H9 (cell line): ENCODE measurements at regions not wholly inside any gene's neighbourhood (a gene's known extent, or its start where the extent isn't known, plus 50 kb on each side); places are given as distances from the start of the nearest gene placed in this dataset.

Experiments
- DNase-seq: peaks from one replicate; pipeline ENCODE4 v3.0.0-alpha.2; 2017
- H2AFZ ChIP-seq: one replicate; pipeline ENCODE4 v1.6.1; 2013; ENCODE audit warnings: mild to moderate bottlenecking, low read length, control low read depth, moderate library complexity
- H2AK5ac ChIP-seq: 2 replicates; pipeline ENCODE4 v1.6.1; 2013; ENCODE audit warnings: low read length, control low read depth, mixed read lengths; ENCODE audit not compliant: insufficient read length
- H2BK120ac ChIP-seq: one replicate; pipeline ENCODE4 v1.6.1; 2013; ENCODE audit warnings: low read depth, mild to moderate bottlenecking, low read length, control low read depth, inconsistent platforms; ENCODE audit not compliant: poor library complexity, severe bottlenecking
- H2BK12ac ChIP-seq: 2 replicates; pipeline ENCODE4 v1.6.1; 2013; ENCODE audit warnings: low read length, control low read depth, mixed read lengths, low read depth; ENCODE audit not compliant: insufficient read length
- H2BK15ac ChIP-seq: 2 replicates; pipeline ENCODE4 v1.6.1; 2013; ENCODE audit warnings: low read depth, low read length, control low read depth
- H2BK20ac ChIP-seq: one replicate; pipeline ENCODE4 v1.6.1; 2013; ENCODE audit warnings: low read depth, mild to moderate bottlenecking, low read length, control low read depth, inconsistent platforms; ENCODE audit not compliant: poor library complexity, severe bottlenecking
- H2BK5ac ChIP-seq: 2 replicates; pipeline ENCODE4 v1.6.1; 2013; ENCODE audit warnings: low read length, control low read depth, mixed read lengths; ENCODE audit not compliant: insufficient read length
- H3K14ac ChIP-seq: 2 replicates; pipeline ENCODE4 v1.6.1; 2013; ENCODE audit warnings: low read length, control low read depth; ENCODE audit not compliant: insufficient read depth
- H3K18ac ChIP-seq: 2 replicates; pipeline ENCODE4 v1.6.1; 2013; ENCODE audit warnings: low read depth, mild to moderate bottlenecking, mixed read lengths, low read length, control low read depth; ENCODE audit not compliant: insufficient read length
- H3K23ac ChIP-seq: 2 replicates; pipeline ENCODE4 v1.6.1; 2013; ENCODE audit warnings: low read length, control low read depth, mixed read lengths, low read depth; ENCODE audit not compliant: insufficient read length
- H3K23me2 ChIP-seq: 2 replicates; pipeline ENCODE4 v1.6.1; 2013; ENCODE audit warnings: low read depth, mild to moderate bottlenecking, mixed read lengths, low read length, control low read depth; ENCODE audit not compliant: insufficient read length, poor library complexity, severe bottlenecking
- H3K27ac ChIP-seq: 2 replicates; pipeline ENCODE4 v1.5.1; 2013; ENCODE audit warnings: low read length, control low read depth, mixed read lengths, low read depth; ENCODE audit not compliant: insufficient read length
- H3K27me3 ChIP-seq: 2 replicates; pipeline ENCODE4 v1.6.1; 2013; ENCODE audit warnings: low read length, control low read depth, inconsistent platforms; ENCODE audit not compliant: insufficient read depth
- H3K4ac ChIP-seq: 2 replicates; pipeline ENCODE4 v1.6.1; 2013; ENCODE audit warnings: low read depth, mild to moderate bottlenecking, control low read depth, inconsistent platforms, low read length, moderate library complexity
- H3K4me1 ChIP-seq: 2 replicates; pipeline ENCODE4 v1.6.1; 2013; ENCODE audit warnings: low read length, control low read depth, inconsistent platforms; ENCODE audit not compliant: insufficient read depth
- H3K4me2 ChIP-seq: 2 replicates; pipeline ENCODE4 v1.6.1; 2013; ENCODE audit warnings: low read length, control low read depth, mixed read lengths; ENCODE audit not compliant: insufficient read length, insufficient read depth
- H3K56ac ChIP-seq: 2 replicates; pipeline ENCODE4 v1.6.1; 2013; ENCODE audit warnings: low read depth, mild to moderate bottlenecking, mixed read lengths, low read length, control low read depth; ENCODE audit not compliant: insufficient read length
- H3K79me1 ChIP-seq: 2 replicates; pipeline ENCODE4 v1.6.1; 2013; ENCODE audit warnings: low read depth, mild to moderate bottlenecking, moderate library complexity, low read length, control low read depth, inconsistent platforms; ENCODE audit not compliant: insufficient read depth, poor library complexity, severe bottlenecking
- H3K79me2 ChIP-seq: 2 replicates; pipeline ENCODE4 v1.6.1; 2013; ENCODE audit warnings: low read length, control low read depth, inconsistent platforms; ENCODE audit not compliant: insufficient read depth
- H3K9ac ChIP-seq: 2 replicates; pipeline ENCODE4 v1.6.1; 2013; ENCODE audit warnings: low read length, control low read depth, mixed read lengths; ENCODE audit not compliant: insufficient read length; ENCODE audit errors: extremely low read depth
- H3K9me3 ChIP-seq: one replicate; pipeline ENCODE4 v1.6.1; 2013; ENCODE audit warnings: low read depth, low read length, inconsistent platforms; ENCODE audit not compliant: control insufficient read depth
- H3T11ph ChIP-seq: one replicate; pipeline ENCODE4 v1.6.1; 2013; ENCODE audit warnings: mild to moderate bottlenecking, low read length, control low read depth, inconsistent platforms
- H4K20me1 ChIP-seq: one replicate; pipeline ENCODE4 v1.6.1; 2013; ENCODE audit not compliant: control insufficient read depth, insufficient read length, insufficient read depth
- H4K5ac ChIP-seq: 2 replicates; pipeline ENCODE4 v1.6.1; 2013; ENCODE audit warnings: low read depth, mild to moderate bottlenecking, mixed read lengths, low read length, control low read depth; ENCODE audit not compliant: insufficient read length
- H4K8ac ChIP-seq: replicated peaks from 2 replicates; pipeline ENCODE4 v1.6.1; 2013; ENCODE audit warnings: low read length, control low read depth, mixed read lengths, low read depth; ENCODE audit not compliant: insufficient read length
- H4K91ac ChIP-seq: 2 replicates; pipeline ENCODE4 v1.6.1; 2013; ENCODE audit warnings: low read depth, mild to moderate bottlenecking, moderate library complexity, mixed read lengths, low read length, control low read depth; ENCODE audit not compliant: insufficient read length
- H3K27ac Mint-ChIP-seq, 3 experiments: 2 replicates in 2 of 3; 3 replicates in 1 of 3; pipeline ENCODE4 v1.8.0; 2020 to 2021; ENCODE audit warnings: mixed read lengths in 3 of 3, mild to moderate bottlenecking in 1 of 3, moderate library complexity in 1 of 3
- H3K27me3 Mint-ChIP-seq: 2 replicates; pipeline ENCODE4 v1.8.0; 2021; ENCODE audit warnings: low read depth, mild to moderate bottlenecking, moderate library complexity, mixed read lengths
- H3K36me3 Mint-ChIP-seq, 3 experiments: 2 replicates in 2 of 3; 3 replicates in 1 of 3; pipeline ENCODE4 v1.8.0; 2020 to 2021; ENCODE audit warnings: low read depth in 3 of 3, mixed read lengths in 3 of 3; ENCODE audit not compliant: insufficient read depth in 1 of 3
- H3K4me1 Mint-ChIP-seq, 2 experiments: 2 replicates each; pipeline ENCODE4 v1.8.0; 2020; ENCODE audit warnings: mixed read lengths in 2 of 2
- H3K4me3 Mint-ChIP-seq, 2 experiments: 2 replicates in 1 of 2; 3 replicates in 1 of 2; pipeline ENCODE4 v1.8.0; 2020 to 2021; ENCODE audit warnings: mild to moderate bottlenecking in 2 of 2, mixed read lengths in 2 of 2, moderate library complexity in 1 of 2
- H3K9me3 Mint-ChIP-seq, 2 experiments: 2 replicates in 1 of 2; 3 replicates in 1 of 2; pipeline ENCODE4 v1.8.0; 2020; ENCODE audit warnings: mild to moderate bottlenecking in 2 of 2, mixed read lengths in 2 of 2, moderate library complexity in 1 of 2
- WGBS: extraction: QIAGEN DNeasy Blood & Tissue Kit; methylation state at CpG from one replicate; pipeline ENCODE4 v1.1.7; 2013; ENCODE audit warnings: missing lambda C conversion rate, low lambda C conversion rate, mixed read lengths; ENCODE audit not compliant: insufficient read length; ENCODE audit errors: extremely low coverage; 5-methylcytosine and 5-hydroxymethylcytosine counted together
- TF ChIP-seq, protein P1 (sequence below): fragments of 200-600 bp; sonication (generic); conservative IDR thresholded peaks from 3 replicates; pipeline ENCODE4 v1.8.0; 2021; ENCODE audit warnings: antibody characterized with exemption, mild to moderate bottlenecking

DNA sequence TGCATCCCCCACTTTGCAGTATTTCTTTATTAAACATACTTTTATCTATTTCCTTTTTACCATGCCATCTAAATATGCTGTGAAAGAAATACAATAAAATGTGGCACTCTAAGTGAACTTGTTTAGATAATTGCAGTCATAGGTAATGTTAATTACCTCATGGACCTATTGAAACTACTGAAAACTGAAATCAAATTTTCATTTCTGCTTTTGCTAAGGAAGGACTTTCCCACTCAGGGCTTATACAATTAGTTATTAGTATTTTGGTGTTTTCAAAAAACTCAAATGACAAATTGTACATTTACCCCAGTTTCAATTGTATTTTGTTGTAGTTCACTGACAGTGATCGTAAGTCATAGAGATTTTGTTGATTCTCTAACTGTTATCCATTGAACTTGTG lies 88.4 kb downstream of the ID4 start:
- H2BK5ac ChIP-seq: no peak overlapping the region
- H3K23me2 ChIP-seq: no peaks in the 10 kb centered on the region
- H3K23ac ChIP-seq: no peak overlapping the region
- H2BK20ac ChIP-seq: no peak overlapping the region
- no peak overlapping the region for H3K4me2 ChIP-seq
- no peak overlapping the region for H2AK5ac ChIP-seq
- no peak overlapping the region for H3K27ac ChIP-seq
- H3T11ph ChIP-seq: no peak overlapping the region
- H3K14ac ChIP-seq: no peak overlapping the region
- no peak overlapping the region for H3K27ac Mint-ChIP-seq
- DNase-seq: no peak
- TF ChIP-seq, protein P1, sequence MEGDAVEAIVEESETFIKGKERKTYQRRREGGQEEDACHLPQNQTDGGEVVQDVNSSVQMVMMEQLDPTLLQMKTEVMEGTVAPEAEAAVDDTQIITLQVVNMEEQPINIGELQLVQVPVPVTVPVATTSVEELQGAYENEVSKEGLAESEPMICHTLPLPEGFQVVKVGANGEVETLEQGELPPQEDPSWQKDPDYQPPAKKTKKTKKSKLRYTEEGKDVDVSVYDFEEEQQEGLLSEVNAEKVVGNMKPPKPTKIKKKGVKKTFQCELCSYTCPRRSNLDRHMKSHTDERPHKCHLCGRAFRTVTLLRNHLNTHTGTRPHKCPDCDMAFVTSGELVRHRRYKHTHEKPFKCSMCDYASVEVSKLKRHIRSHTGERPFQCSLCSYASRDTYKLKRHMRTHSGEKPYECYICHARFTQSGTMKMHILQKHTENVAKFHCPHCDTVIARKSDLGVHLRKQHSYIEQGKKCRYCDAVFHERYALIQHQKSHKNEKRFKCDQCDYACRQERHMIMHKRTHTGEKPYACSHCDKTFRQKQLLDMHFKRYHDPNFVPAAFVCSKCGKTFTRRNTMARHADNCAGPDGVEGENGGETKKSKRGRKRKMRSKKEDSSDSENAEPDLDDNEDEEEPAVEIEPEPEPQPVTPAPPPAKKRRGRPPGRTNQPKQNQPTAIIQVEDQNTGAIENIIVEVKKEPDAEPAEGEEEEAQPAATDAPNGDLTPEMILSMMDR: no peak
- H3K27me3 Mint-ChIP-seq: peaks cover 37% of the 10 kb centered on the region
- H4K8ac ChIP-seq: no peak overlapping the region
- H3K56ac ChIP-seq: no peak overlapping the region
- H2BK15ac ChIP-seq: no peak overlapping the region
- no peaks in the 10 kb centered on the region for H3K27me3 ChIP-seq
- no peak overlapping the region for H3K4me3 Mint-ChIP-seq
- no peaks in the 10 kb centered on the region for H3K4me1 ChIP-seq
- H4K91ac ChIP-seq: no peak overlapping the region
- no peaks in the 10 kb centered on the region for H3K79me1 ChIP-seq
- no peaks in the 10 kb centered on the region for H3K9me3 Mint-ChIP-seq
- H4K20me1 ChIP-seq: no peaks in the 10 kb centered on the region
- no peak overlapping the region for H3K4ac ChIP-seq
- no peaks in the 10 kb centered on the region for H3K9me3 ChIP-seq
- H2BK120ac ChIP-seq: no peak overlapping the region
- WGBS: no CpG with 5 or more reads among the region's 1 CpG
- H3K9ac ChIP-seq: no peak overlapping the region
- no peak overlapping the region for H2AFZ ChIP-seq
- H4K5ac ChIP-seq: no peak overlapping the region
- no peak overlapping the region for H3K18ac ChIP-seq
- H3K4me1 Mint-ChIP-seq: no peaks in the 10 kb centered on the region; a peak in 1 of 4 replicates
- no peak overlapping the region for H2BK12ac ChIP-seq
- no peaks in the 10 kb centered on the region for H3K36me3 Mint-ChIP-seq
- H3K79me2 ChIP-seq: no peaks in the 10 kb centered on the region
